CD14-positive monocyte (primary cell): ENCODE measurements at regions not wholly inside any gene's neighbourhood (a gene's known extent, or its start where the extent isn't known, plus 50 kb on each side); places are given as distances from the start of the nearest gene placed in this dataset.

Experiments used
- DNase-seq, 3 donors: peaks; one replicate each; pipeline ENCODE4 v3.0.0-alpha.2; 2011 to 2022
- H2AFZ ChIP-seq: 2 replicates; pipeline ENCODE4 v1.6.0; 2012; ENCODE audit warnings: mild to moderate bottlenecking, low read depth, low read length, inconsistent platforms; ENCODE audit not compliant: insufficient read depth, poor library complexity, severe bottlenecking
- H3K27ac ChIP-seq, 2 donors: 1 replicate in 1 of 2; 2 replicates in 1 of 2; pipeline ENCODE4 v1.5.1; 2012 to 2013; ENCODE audit warnings: low read length in 2 of 2, control low read depth in 1 of 2, inconsistent platforms in 1 of 2, low read depth in 1 of 2, mild to moderate bottlenecking in 1 of 2
- H3K27me3 ChIP-seq, 2 donors: one replicate each; pipeline versions ENCODE4 v1.6.0 to v1.6.1; 2011 to 2013; ENCODE audit warnings: low read length in 2 of 2; ENCODE audit not compliant: control insufficient read depth in 2 of 2, insufficient read depth in 2 of 2
- H3K36me3 ChIP-seq, 2 donors: replicated peaks in 1 of 2; 1 replicate in 1 of 2; 2 replicates in 1 of 2; pipeline versions ENCODE4 v1.5.1 to v1.6.1; 2012 to 2013; ENCODE audit warnings: low read length in 2 of 2, control low read depth in 1 of 2, inconsistent platforms in 1 of 2, mild to moderate bottlenecking in 1 of 2; ENCODE audit not compliant: insufficient read depth in 2 of 2, control insufficient read depth in 1 of 2
- H3K4me1 ChIP-seq, 2 donors: 1 replicate in 1 of 2; 2 replicates in 1 of 2; pipeline versions ENCODE4 v1.5.1 to v1.6.1; 2012 to 2013; ENCODE audit warnings: low read length in 2 of 2, control low read depth in 1 of 2, inconsistent platforms in 1 of 2, mild to moderate bottlenecking in 1 of 2, moderate library complexity in 1 of 2; ENCODE audit not compliant: insufficient read depth in 2 of 2, control insufficient read depth in 1 of 2
- H3K4me2 ChIP-seq: replicated peaks from 2 replicates; pipeline ENCODE3; 2012; ENCODE audit warnings: low read length, moderate library complexity, mild to moderate bottlenecking; ENCODE audit not compliant: poor library complexity, severe bottlenecking; ENCODE audit errors: extremely low read depth
- H3K4me3 ChIP-seq, 3 experiments: fragments of 200-600 bp in 1 of 3; sonication (generic) in 1 of 3; replicated peaks in 1 of 3; 1 replicate in 2 of 3; 2 replicates in 1 of 3; pipeline ENCODE4 v1.5.1; 2011 to 2013; ENCODE audit warnings: low read length in 3 of 3, mild to moderate bottlenecking in 3 of 3, control low read depth in 2 of 3, low read depth in 2 of 3, inconsistent platforms in 1 of 3, moderate library complexity in 1 of 3
- H3K79me2 ChIP-seq: 2 replicates; pipeline ENCODE4 v1.6.0; 2012; ENCODE audit warnings: mild to moderate bottlenecking, control low read depth, inconsistent platforms, low read length, moderate library complexity; ENCODE audit not compliant: insufficient read depth
- H3K9ac ChIP-seq: 2 replicates; pipeline ENCODE4 v1.6.0; 2017; ENCODE audit warnings: low read length, mild to moderate bottlenecking; ENCODE audit not compliant: insufficient read depth, poor library complexity, severe bottlenecking
- H3K9me3 ChIP-seq, 2 donors: replicated peaks in 1 of 2; 1 replicate in 1 of 2; 2 replicates in 1 of 2; pipeline versions ENCODE4 v1.5.1 to v1.6.1; 2012 to 2013; ENCODE audit warnings: low read length in 2 of 2, control low read depth in 1 of 2; ENCODE audit not compliant: control insufficient read depth in 1 of 2, insufficient read depth in 1 of 2
- H4K20me1 ChIP-seq: 2 replicates; pipeline ENCODE4 v1.6.0; 2012; ENCODE audit warnings: mild to moderate bottlenecking, low read length, control low read depth, moderate library complexity; ENCODE audit not compliant: insufficient read depth
- H3K27ac Mint-ChIP-seq, 7 donors: one replicate each; pipeline ENCODE4 v1.8.0; 2020; ENCODE audit warnings: mild to moderate bottlenecking in 7 of 7, mixed read lengths in 7 of 7, moderate library complexity in 6 of 7, inconsistent platforms in 2 of 7
- H3K27me3 Mint-ChIP-seq, 3 donors: one replicate each; pipeline ENCODE4 v1.8.0; 2021 to 2022; ENCODE audit warnings: low read depth in 3 of 3, mild to moderate bottlenecking in 3 of 3, mixed read lengths in 3 of 3, moderate library complexity in 3 of 3, inconsistent platforms in 1 of 3
- H3K36me3 Mint-ChIP-seq, 2 donors: one replicate each; pipeline ENCODE4 v1.8.0; 2020; ENCODE audit warnings: mixed read lengths in 2 of 2, inconsistent platforms in 1 of 2, mild to moderate bottlenecking in 1 of 2
- H3K4me1 Mint-ChIP-seq: one replicate; pipeline ENCODE4 v1.8.0; 2020; ENCODE audit warnings: mild to moderate bottlenecking, mixed read lengths
- H3K4me3 Mint-ChIP-seq, 2 donors: one replicate each; pipeline ENCODE4 v1.8.0; 2020; ENCODE audit warnings: mild to moderate bottlenecking in 2 of 2, mixed read lengths in 2 of 2, moderate library complexity in 1 of 2
- H3K9me3 Mint-ChIP-seq, 7 donors: one replicate each; pipeline ENCODE4 v1.8.0; 2020 to 2022; ENCODE audit warnings: mixed read lengths in 7 of 7, mild to moderate bottlenecking in 6 of 7, moderate library complexity in 6 of 7, inconsistent platforms in 2 of 7
- CTCF ChIP-seq: fragments of 200-600 bp; IDR thresholded peaks from one replicate; pipeline ENCODE4 v1.8.0; 2022; ENCODE audit warnings: antibody characterized with exemption, mild to moderate bottlenecking
- WGBS: methylation state at CpG from one replicate; pipeline ENCODE4 v1.1.5; 2013; ENCODE audit warnings: missing lambda C conversion rate; ENCODE audit not compliant: insufficient coverage; 5-methylcytosine and 5-hydroxymethylcytosine counted together
- intact Hi-C, 2 donors: fragments of 100-400 bp; cut with micrococcal nuclease; formaldehyde crosslinking; loops; one replicate each; pipeline versions ENCODE4 v1.15.0 to v1.15.1; 2023

DNA sequence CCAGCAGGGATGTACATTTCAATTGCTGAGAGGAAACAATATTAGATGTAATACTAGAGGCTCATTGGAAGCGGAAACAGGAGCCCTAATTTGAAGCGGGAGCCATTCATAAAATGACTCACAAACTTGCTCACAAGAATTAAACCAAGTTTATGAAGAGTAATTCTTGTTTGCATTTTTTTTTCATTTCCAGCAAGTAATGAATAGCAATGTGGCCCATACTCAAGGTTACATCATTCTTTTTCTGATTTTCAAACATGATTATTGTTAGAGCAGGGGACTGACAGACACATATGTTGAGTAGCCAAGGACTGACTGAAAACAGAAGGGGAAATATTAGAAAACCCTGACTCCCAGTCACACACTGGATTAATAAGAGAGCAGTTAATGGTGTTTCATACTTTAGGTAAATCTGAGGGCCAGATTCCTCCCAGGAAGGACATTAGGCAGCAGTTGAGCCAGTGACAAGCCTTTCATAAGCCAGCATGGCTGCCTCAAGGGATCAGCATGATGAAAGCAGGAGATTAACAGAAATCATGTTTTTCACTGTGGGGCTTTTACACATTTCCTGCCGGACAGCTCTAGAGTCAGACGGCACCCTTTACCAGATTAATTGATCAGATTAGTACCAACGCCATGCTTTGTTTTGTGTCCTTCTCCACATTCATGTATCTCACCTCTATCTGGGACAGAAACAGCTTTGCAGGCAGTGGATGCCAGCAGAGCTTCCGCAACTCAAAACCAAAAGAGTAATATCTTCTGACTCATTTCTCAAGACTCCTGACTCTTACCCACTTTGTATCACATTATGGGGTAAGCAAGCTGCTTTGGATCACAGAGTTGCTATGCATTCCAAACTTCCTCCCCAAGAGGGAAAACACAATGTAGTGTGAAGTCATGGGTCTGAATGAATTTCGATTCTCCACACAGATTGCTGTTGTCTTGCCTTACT lies 831.6 kb downstream of the KCNA4 start:
- WGBS = 74% methylated on average over 3 of the region's 7 CpGs
- no peaks in the 10 kb centered on the region for H3K36me3 ChIP-seq
- H3K9ac ChIP-seq = no peak overlapping the region
- H3K4me2 ChIP-seq = no peak overlapping the region
- intact Hi-C loops = no loop called here
- H3K9me3 ChIP-seq = no peaks in the 10 kb centered on the region
- no peaks in the 10 kb centered on the region for H3K27me3 ChIP-seq
- H2AFZ ChIP-seq = no peak overlapping the region
- Mint-ChIP-seq H3K4me1 (no peaks in the 10 kb centered on the region), H3K36me3 (no peaks in the 10 kb centered on the region), H3K27me3 (no peaks in the 10 kb centered on the region), H3K4me3 (no peak overlapping the region), H3K9me3 (peaks cover 0 to 8% (median 0%) of the 10 kb centered on the region in 7 donors), H3K27ac (no peak overlapping the region)
- no peaks in the 10 kb centered on the region for H3K4me1 ChIP-seq
- TF ChIP-seq CTCF = no peak
- no peak for DNase-seq
- H3K27ac ChIP-seq = no peak overlapping the region
- H4K20me1 ChIP-seq = no peaks in the 10 kb centered on the region
- H3K79me2 ChIP-seq = no peaks in the 10 kb centered on the region
- no peak overlapping the region for H3K4me3 ChIP-seq

GRCh38 chr11:29183301-29183700 lies 833.5 kb downstream of the KCNA4 start:
- no peaks in the 10 kb centered on the region for H3K9me3 ChIP-seq
- no peaks in the 10 kb centered on the region for H3K27me3 Mint-ChIP-seq
- no peak overlapping the region for H3K9ac ChIP-seq
- H3K79me2 ChIP-seq = no peaks in the 10 kb centered on the region
- no peak for DNase-seq
- no peak overlapping the region for H3K27ac Mint-ChIP-seq
- no peaks in the 10 kb centered on the region for H3K4me1 ChIP-seq
- H3K4me1 Mint-ChIP-seq = no peaks in the 10 kb centered on the region
- no peaks in the 10 kb centered on the region for H3K36me3 Mint-ChIP-seq
- no peaks in the 10 kb centered on the region for H3K36me3 ChIP-seq
- no CpG with 5 or more reads among the region's 1 CpG for WGBS
- no peak overlapping the region for H3K4me3 Mint-ChIP-seq
- no peaks in the 10 kb centered on the region for H4K20me1 ChIP-seq
- peaks cover 0 to 8% (median 2%) of the 10 kb centered on the region in 7 donors for H3K9me3 Mint-ChIP-seq
- H3K4me3 ChIP-seq = no peak overlapping the region
- TF ChIP-seq CTCF = no peak
- no peak overlapping the region for H3K27ac ChIP-seq
- intact Hi-C loops = no loop called here
- H3K4me2 ChIP-seq = no peak overlapping the region
- H2AFZ ChIP-seq = no peak overlapping the region
- H3K27me3 ChIP-seq = no peaks in the 10 kb centered on the region
